H1 (cell line): ENCODE measurements at regions not wholly inside any gene's neighbourhood (a gene's known extent, or its start where the extent isn't known, plus 50 kb on each side); places are given as distances from the start of the nearest gene placed in this dataset.

Experiments
- CEBPB ChIP-seq: IDR thresholded peaks from 2 replicates; pipeline ENCODE4 v1.6.1; 2012; ENCODE audit warnings: low read depth, low read length
- EZH2 ChIP-seq: fragments of 200-600 bp; sonication (generic); IDR thresholded peaks from 2 replicates; pipeline ENCODE4 v1.7.1; 2012; ENCODE audit warnings: low read depth, mild to moderate bottlenecking, moderate library complexity, low read length, inconsistent platforms; ENCODE audit not compliant: severe bottlenecking
- GABPA ChIP-seq: IDR thresholded peaks from 2 replicates; pipeline ENCODE4 v1.6.1; 2011; ENCODE audit warnings: mild to moderate bottlenecking, low read length, moderate library complexity, borderline replicate concordance; ENCODE audit not compliant: insufficient read depth
- POLR2A ChIP-seq, 2 experiments: IDR thresholded peaks; 1 replicate in 1 of 2; 2 replicates in 1 of 2; pipeline ENCODE4 v1.6.1; 2011; ENCODE audit warnings: low read depth in 2 of 2, low read length in 2 of 2, mild to moderate bottlenecking in 2 of 2; ENCODE audit errors: control extremely low read depth in 1 of 2
- RXRA ChIP-seq: IDR thresholded peaks from 2 replicates; pipeline ENCODE4 v1.6.1; 2011; ENCODE audit warnings: low read depth, mild to moderate bottlenecking, low read length, moderate library complexity; ENCODE audit not compliant: insufficient read depth
- SP1 ChIP-seq: IDR thresholded peaks from 2 replicates; pipeline ENCODE4 v1.6.1; 2011; ENCODE audit warnings: low read depth, low read length
- TCF12 ChIP-seq: IDR thresholded peaks from 2 replicates; pipeline ENCODE4 v1.6.1; 2011; ENCODE audit warnings: low read depth, mild to moderate bottlenecking, low read length
- YY1 ChIP-seq: IDR thresholded peaks from 2 replicates; pipeline ENCODE4 v1.6.1; 2011; ENCODE audit warnings: low read depth, mild to moderate bottlenecking, low read length
- TF ChIP-seq, protein P1 (sequence below), 3 experiments: IDR thresholded peaks; 1 replicate in 2 of 3; 2 replicates in 1 of 3; pipeline versions ENCODE4 v1.5.1 to v1.6.1; 2011; ENCODE audit warnings: low read length in 3 of 3, mild to moderate bottlenecking in 3 of 3, inconsistent platforms in 2 of 3, low read depth in 1 of 3, moderate library complexity in 1 of 3; ENCODE audit not compliant: insufficient read depth in 1 of 3; ENCODE audit errors: control extremely low read depth in 1 of 3
- TF ChIP-seq, protein P2 (sequence below): IDR thresholded peaks from 2 replicates; pipeline ENCODE4 v1.6.1; 2012; ENCODE audit warnings: inconsistent platforms

DNA sequence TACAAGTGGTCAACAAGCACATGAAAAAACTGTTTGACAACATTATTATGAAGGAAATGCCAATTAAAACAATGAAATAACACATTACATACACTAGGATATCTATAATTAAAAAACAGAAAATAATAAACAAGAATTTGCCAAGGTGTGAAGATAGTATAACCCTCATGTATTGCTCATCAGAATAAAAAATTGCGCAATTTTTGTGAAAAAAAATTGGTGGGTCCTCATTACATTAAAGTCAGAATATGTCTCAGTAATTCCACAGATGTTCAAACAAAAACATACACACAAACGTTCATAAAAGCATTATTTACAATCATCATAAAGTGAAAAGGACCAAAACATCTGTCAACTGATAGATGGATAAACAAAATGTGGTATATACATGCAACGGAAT, 63.0 kb upstream of the AR start:
- no peak for TF ChIP-seq RXRA
- TF ChIP-seq, protein P1, sequence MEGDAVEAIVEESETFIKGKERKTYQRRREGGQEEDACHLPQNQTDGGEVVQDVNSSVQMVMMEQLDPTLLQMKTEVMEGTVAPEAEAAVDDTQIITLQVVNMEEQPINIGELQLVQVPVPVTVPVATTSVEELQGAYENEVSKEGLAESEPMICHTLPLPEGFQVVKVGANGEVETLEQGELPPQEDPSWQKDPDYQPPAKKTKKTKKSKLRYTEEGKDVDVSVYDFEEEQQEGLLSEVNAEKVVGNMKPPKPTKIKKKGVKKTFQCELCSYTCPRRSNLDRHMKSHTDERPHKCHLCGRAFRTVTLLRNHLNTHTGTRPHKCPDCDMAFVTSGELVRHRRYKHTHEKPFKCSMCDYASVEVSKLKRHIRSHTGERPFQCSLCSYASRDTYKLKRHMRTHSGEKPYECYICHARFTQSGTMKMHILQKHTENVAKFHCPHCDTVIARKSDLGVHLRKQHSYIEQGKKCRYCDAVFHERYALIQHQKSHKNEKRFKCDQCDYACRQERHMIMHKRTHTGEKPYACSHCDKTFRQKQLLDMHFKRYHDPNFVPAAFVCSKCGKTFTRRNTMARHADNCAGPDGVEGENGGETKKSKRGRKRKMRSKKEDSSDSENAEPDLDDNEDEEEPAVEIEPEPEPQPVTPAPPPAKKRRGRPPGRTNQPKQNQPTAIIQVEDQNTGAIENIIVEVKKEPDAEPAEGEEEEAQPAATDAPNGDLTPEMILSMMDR (IDR thresholded peaks at IDR 0.05; ENCODE audit: control extremely low read depth in 1 of 3, insufficient read depth in 1 of 3, low read depth in 1 of 3, low read length in 3 of 3), result no peak
- TF ChIP-seq CEBPB, result peak; percentile 5; the same call in 1 of the 2 replicates
- no peak for TF ChIP-seq GABPA
- no peak for TF ChIP-seq YY1
- TF ChIP-seq SP1, result no peak
- no peak for TF ChIP-seq POLR2A (IDR thresholded peaks at IDR 0.05; ENCODE audit: control extremely low read depth in 1 of 2, low read depth in 2 of 2, low read length in 2 of 2)
- no peak for TF ChIP-seq EZH2
- TF ChIP-seq, protein P2, sequence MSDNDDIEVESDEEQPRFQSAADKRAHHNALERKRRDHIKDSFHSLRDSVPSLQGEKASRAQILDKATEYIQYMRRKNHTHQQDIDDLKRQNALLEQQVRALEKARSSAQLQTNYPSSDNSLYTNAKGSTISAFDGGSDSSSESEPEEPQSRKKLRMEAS, result no peak
- TF ChIP-seq TCF12, result no peak
